ENCODE measurements at regions not wholly inside any gene's neighbourhood (a gene's known extent, or its start where the extent isn't known, plus 50 kb on each side); places are given as distances from the start of the nearest gene placed in this dataset.

GRCh38 chr6:81054036-81054435 is 698.4 kb downstream of the TENT5A start:
- Histone ChIP-seq H3K9me3 (no peaks in the 10 kb centered on the region), H3K4me1 (no peaks in the 10 kb centered on the region), H3K27me3 (no peaks in the 10 kb centered on the region), H3K4me3 (peak overlapping the region; percentile 8 to 52), H3K27ac (peak overlapping the region; percentile 23 to 44), H3K36me3 (no peaks in the 10 kb centered on the region)
- intact Hi-C loops (cut with DNase I): no loop called here
- DNase-seq (ENCODE audit: low spot score in 2 of 2): no peak
- TF ChIP-seq CTCF (IDR thresholded peaks at IDR 0.05): no peak

- Histone ChIP-seq H3K9me3 (no peaks in the 10 kb centered on the region), H3K4me3 (no peak overlapping the region), H3K36me3 (no peaks in the 10 kb centered on the region), H3K4me1 (no peaks in the 10 kb centered on the region), H3K27me3 (no peaks in the 10 kb centered on the region), H3K27ac (no peak overlapping the region)
- TF ChIP-seq CTCF (IDR thresholded peaks at IDR 0.05): no peak
- intact Hi-C loops (cut with DNase I): no loop called here
- no peak for DNase-seq (ENCODE audit: low spot score in 2 of 2)
Observed at GRCh38 chr6:81051952-81052351, 700.5 kb downstream of the TENT5A start.

GRCh38 chr6:81049425-81050042 is 702.9 kb downstream of the TENT5A start:
- H3K27me3 ChIP-seq: no peaks in the 10 kb centered on the region
- no peaks in the 10 kb centered on the region for H3K4me1 ChIP-seq
- intact Hi-C loops (cut with DNase I): no loop called here
- no peak for TF ChIP-seq CTCF (IDR thresholded peaks at IDR 0.05)
- H3K36me3 ChIP-seq: no peaks in the 10 kb centered on the region
- no peak overlapping the region for H3K4me3 ChIP-seq
- no peak for DNase-seq (ENCODE audit: low spot score in 2 of 2)
- H3K27ac ChIP-seq: no peak overlapping the region
- no peaks in the 10 kb centered on the region for H3K9me3 ChIP-seq

GRCh38 chr6:81031416-81031815 is 721.1 kb downstream of the TENT5A start:
- no peak for DNase-seq (ENCODE audit: low spot score in 2 of 2)
- no peak overlapping the region for H3K4me3 ChIP-seq
- no peaks in the 10 kb centered on the region for H3K4me1 ChIP-seq
- no peaks in the 10 kb centered on the region for H3K27me3 ChIP-seq
- no peaks in the 10 kb centered on the region for H3K9me3 ChIP-seq
- intact Hi-C loops (cut with DNase I): no loop called here
- H3K27ac ChIP-seq: no peak overlapping the region
- TF ChIP-seq CTCF (IDR thresholded peaks at IDR 0.05): no peak
- H3K36me3 ChIP-seq: no peaks in the 10 kb centered on the region

- no peak for TF ChIP-seq CTCF (IDR thresholded peaks at IDR 0.05)
- intact Hi-C loops (cut with DNase I): no loop called here
- no peaks in the 10 kb centered on the region for H3K36me3 ChIP-seq
- H3K4me1 ChIP-seq: no peaks in the 10 kb centered on the region
- H3K4me3 ChIP-seq: no peak overlapping the region
- H3K27me3 ChIP-seq: no peaks in the 10 kb centered on the region
- H3K9me3 ChIP-seq: no peaks in the 10 kb centered on the region
- no peak overlapping the region for H3K27ac ChIP-seq
- DNase-seq (ENCODE audit: low spot score in 2 of 2): no peak
Observed at GRCh38 chr6:81026041-81026553, 726.4 kb downstream of the TENT5A start.

- H3K4me1 ChIP-seq: no peaks in the 10 kb centered on the region
- no peak overlapping the region for H3K27ac ChIP-seq
- no peaks in the 10 kb centered on the region for H3K36me3 ChIP-seq
- intact Hi-C loops (cut with DNase I): no loop called here
- no peak for DNase-seq (ENCODE audit: low spot score in 2 of 2)
- no peak overlapping the region for H3K4me3 ChIP-seq
- no peaks in the 10 kb centered on the region for H3K27me3 ChIP-seq
- TF ChIP-seq CTCF (IDR thresholded peaks at IDR 0.05): no peak
- no peaks in the 10 kb centered on the region for H3K9me3 ChIP-seq
Observed at GRCh38 chr6:81023709-81024108, 728.8 kb downstream of the TENT5A start.
